ENCODE measurements at regions not wholly inside any gene's neighbourhood (a gene's known extent, or its start where the extent isn't known, plus 50 kb on each side); places are given as distances from the start of the nearest gene placed in this dataset.

DNA sequence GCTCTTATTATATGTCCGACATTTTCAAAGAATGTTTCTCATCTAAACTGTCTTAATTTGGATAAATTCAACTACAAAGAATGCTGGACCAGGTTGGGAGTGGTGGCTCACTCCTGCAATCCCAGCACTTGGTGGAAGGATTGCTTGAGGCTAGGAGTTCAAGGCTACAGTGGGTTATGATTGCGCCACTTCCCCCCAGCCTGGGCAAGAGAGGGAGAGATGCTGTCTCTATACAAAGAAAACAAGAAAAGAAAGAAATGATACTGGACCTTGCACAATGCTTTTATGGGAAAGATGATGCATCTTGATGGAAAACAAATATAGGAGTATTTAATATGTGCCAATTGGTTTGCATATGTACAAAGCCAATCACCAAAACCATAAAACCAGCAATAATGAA lies 296.7 kb downstream of the LPIN1 start:
- no peak overlapping the region for H3K4me3 ChIP-seq (ENCODE audit: low read depth, low read length)
- TF ChIP-seq, protein P1, sequence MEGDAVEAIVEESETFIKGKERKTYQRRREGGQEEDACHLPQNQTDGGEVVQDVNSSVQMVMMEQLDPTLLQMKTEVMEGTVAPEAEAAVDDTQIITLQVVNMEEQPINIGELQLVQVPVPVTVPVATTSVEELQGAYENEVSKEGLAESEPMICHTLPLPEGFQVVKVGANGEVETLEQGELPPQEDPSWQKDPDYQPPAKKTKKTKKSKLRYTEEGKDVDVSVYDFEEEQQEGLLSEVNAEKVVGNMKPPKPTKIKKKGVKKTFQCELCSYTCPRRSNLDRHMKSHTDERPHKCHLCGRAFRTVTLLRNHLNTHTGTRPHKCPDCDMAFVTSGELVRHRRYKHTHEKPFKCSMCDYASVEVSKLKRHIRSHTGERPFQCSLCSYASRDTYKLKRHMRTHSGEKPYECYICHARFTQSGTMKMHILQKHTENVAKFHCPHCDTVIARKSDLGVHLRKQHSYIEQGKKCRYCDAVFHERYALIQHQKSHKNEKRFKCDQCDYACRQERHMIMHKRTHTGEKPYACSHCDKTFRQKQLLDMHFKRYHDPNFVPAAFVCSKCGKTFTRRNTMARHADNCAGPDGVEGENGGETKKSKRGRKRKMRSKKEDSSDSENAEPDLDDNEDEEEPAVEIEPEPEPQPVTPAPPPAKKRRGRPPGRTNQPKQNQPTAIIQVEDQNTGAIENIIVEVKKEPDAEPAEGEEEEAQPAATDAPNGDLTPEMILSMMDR (conservative IDR thresholded peaks at IDR 0.05; ENCODE audit: low read depth, low read length), result no peak
- DNase-seq (ENCODE audit: low read depth), result no peak

DNA sequence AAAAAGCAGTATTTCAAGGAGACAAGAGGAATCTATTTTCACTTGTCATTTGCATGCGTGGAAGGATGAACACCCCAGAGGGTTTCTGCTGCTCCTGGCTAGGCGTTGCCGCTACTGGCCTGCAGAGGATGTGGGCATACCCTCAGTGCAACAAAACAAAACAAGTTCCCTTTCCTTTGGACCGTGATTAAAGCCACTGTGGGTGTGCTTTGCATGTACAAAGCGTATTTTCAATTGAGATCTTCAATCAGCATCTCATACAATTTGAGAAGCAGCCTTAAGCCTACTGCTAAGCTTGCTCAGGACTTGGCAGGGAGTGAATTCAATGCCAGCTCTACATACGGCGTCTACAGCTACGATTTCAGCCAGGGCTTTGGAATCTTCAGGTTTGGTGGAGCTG lies 298.4 kb downstream of the LPIN1 start:
- H3K4me3 ChIP-seq (ENCODE audit: low read depth, low read length), result no peak overlapping the region
- no peak for DNase-seq (ENCODE audit: low read depth)

DNA sequence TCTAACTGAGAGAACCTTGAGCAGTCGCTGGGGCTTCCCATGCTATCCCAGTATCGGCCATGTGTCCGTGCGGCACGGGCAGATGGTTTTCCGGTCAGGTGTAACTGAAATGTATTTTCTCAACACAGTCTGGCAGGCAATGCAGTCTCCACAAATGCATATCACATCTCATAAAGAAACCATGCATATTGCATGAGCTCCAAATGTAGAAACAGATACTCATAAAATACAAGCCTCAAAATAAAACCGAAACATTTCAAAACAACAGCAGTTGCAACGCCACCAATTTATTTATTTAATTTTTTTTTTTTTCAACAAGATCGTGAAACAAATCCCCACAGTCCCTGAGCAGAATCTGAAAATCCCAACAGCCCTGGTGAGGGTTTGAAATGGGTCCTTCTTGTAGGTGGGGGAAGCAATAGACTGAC lies 299.4 kb downstream of the LPIN1 start:
- TF ChIP-seq, protein P1 (conservative IDR thresholded peaks at IDR 0.05; ENCODE audit: low read depth, low read length), result no peak
- no peak overlapping the region for H3K4me3 ChIP-seq (ENCODE audit: low read depth, low read length)
- no peak for DNase-seq (ENCODE audit: low read depth)

More for the DNA sequence above, 298.4 kb downstream of the LPIN1 start:
- TF ChIP-seq, protein P1 (conservative IDR thresholded peaks at IDR 0.05; ENCODE audit: low read depth, low read length), result no peak

DNA sequence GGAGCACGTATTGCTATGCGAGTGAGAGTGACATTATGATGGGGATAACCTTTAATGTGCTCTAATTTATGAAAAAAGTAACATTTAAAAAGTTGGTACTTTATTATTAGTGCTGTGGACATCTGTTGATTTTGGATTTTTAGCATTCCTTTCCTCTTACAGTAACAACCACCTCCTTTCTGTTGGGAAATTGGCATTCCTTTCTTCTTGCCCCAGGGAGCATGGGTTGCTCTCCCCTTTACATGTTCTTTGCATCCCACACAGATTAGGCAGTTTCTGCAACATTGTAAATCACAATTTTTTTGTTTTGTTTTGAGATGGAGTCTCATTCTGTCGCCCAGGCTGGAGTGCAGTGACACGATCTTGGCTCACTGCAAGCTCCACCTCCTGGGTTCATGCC lies 300.2 kb downstream of the LPIN1 start:
- DNase-seq (ENCODE audit: low read depth), result peak; percentile 64

DNA sequence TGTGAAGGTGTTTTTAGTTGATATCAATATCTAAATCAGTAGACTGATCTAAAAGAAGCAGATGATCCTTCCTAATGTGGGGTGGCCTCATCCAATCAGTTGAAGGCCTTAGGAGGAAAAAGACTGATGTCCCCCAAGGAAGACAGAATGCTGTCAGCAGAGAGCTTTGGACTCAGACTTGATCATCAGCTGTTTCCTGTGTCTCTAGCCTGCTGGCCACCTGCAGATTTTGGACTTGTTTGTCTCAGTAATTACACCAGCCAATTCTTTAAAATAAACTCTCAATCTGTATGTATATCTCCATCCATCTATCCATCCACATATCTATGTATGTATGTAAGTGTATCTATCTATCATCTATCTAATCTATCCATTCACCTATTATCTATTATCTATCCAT lies 301.3 kb downstream of the LPIN1 start:
- TF ChIP-seq, protein P1 (conservative IDR thresholded peaks at IDR 0.05; ENCODE audit: low read depth, low read length), result no peak
- no peak overlapping the region for H3K4me3 ChIP-seq (ENCODE audit: low read depth, low read length)
- DNase-seq (ENCODE audit: low read depth), result no peak

More for the DNA sequence above, 300.2 kb downstream of the LPIN1 start:
- TF ChIP-seq, protein P1 (conservative IDR thresholded peaks at IDR 0.05; ENCODE audit: low read depth, low read length), result no peak
- no peak overlapping the region for H3K4me3 ChIP-seq (ENCODE audit: low read depth, low read length)

DNA sequence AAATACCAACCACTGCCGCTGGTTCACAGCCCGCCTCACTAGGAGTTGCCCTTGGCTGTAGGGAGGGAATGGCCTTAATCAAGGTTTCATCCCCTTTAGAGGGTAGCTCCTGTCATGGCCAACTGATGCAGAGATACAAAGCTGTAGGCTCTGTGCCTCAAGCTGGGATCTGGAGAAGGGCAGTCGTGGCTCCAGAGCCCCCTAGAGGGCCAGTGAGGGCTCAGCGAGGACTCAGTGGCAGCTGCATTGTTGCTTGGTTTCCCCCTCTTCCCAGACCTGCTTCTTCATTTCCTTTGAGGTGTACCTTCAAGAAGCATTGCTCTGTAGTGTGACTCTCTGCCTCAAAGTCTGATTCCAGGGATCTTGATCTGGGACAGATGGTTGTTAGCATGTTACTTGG lies 302.1 kb downstream of the LPIN1 start:
- DNase-seq (ENCODE audit: low read depth), result no peak
- TF ChIP-seq, protein P1 (conservative IDR thresholded peaks at IDR 0.05; ENCODE audit: low read depth, low read length), result peak; percentile 32
- no peak overlapping the region for H3K4me3 ChIP-seq (ENCODE audit: low read depth, low read length)

DNA sequence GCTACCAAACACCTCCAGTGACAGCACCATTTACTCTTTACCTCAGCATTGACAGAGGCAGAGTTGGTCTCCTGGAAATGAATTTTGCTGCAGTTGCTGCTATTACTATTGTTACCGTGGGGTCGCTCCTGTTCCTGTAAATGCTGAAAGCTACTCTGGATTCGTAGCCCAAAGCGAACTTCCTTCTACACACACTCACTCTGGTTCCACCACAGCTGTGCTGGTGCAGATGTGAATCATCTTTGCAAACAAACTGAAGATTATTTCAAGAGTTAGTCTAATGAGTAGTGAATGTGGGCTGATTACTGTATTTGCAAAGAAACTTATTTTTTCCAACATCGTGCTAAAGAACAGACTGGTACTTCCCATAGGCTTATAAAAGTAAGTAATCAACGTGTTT lies 304.0 kb downstream of the LPIN1 start:
- peak; percentile 84 for DNase-seq (ENCODE audit: low read depth)
- H3K4me3 ChIP-seq (ENCODE audit: low read depth, low read length), result no peak overlapping the region
- TF ChIP-seq, protein P1 (conservative IDR thresholded peaks at IDR 0.05; ENCODE audit: low read depth, low read length), result peak; percentile 39

Data from choroid plexus epithelial cell (primary cell).